Hepatocyte (in vitro differentiated cells): ENCODE measurements at regions not wholly inside any gene's neighbourhood (a gene's known extent, or its start where the extent isn't known, plus 50 kb on each side); places are given as distances from the start of the nearest gene placed in this dataset.

Experiments used
- DNase-seq: peaks from one replicate; pipeline ENCODE4 v3.0.0-alpha.2; 2016; ENCODE audit warnings: low spot score
- H2AFZ ChIP-seq: fragments of 200-600 bp; sonication (generic); 2 replicates; pipeline ENCODE4 v1.6.0; 2016; ENCODE audit warnings: antibody characterized with exemption, mild to moderate bottlenecking
- H3K27ac ChIP-seq: fragments of 200-600 bp; sonication (generic); 2 replicates; pipeline ENCODE4 v1.5.1; 2016; ENCODE audit warnings: mild to moderate bottlenecking
- H3K27me3 ChIP-seq: fragments of 200-600 bp; sonication (generic); 2 replicates; pipeline ENCODE4 v1.6.1; 2016
- H3K36me3 ChIP-seq: fragments of 200-600 bp; sonication (generic); replicated peaks from 2 replicates; pipeline ENCODE4 v1.5.1; 2016; ENCODE audit warnings: low read depth; ENCODE audit not compliant: insufficient read depth
- H3K4me1 ChIP-seq: fragments of 200-600 bp; sonication (generic); 2 replicates; pipeline ENCODE4 v1.5.1; 2016; ENCODE audit warnings: mild to moderate bottlenecking, moderate library complexity; ENCODE audit not compliant: insufficient read depth
- H3K4me2 ChIP-seq: fragments of 200-600 bp; sonication (generic); 2 replicates; pipeline ENCODE4 v1.6.0; 2016
- H3K4me3 ChIP-seq: fragments of 200-600 bp; sonication (generic); 2 replicates; pipeline ENCODE4 v1.5.1; 2016; ENCODE audit warnings: mild to moderate bottlenecking
- H3K79me2 ChIP-seq: fragments of 200-600 bp; sonication (generic); 2 replicates; pipeline ENCODE4 v1.6.0; 2017; ENCODE audit warnings: mild to moderate bottlenecking
- H3K9me2 ChIP-seq: fragments of 200-600 bp; sonication (generic); replicated peaks from 2 replicates; pipeline ENCODE4 v1.6.0; 2017; ENCODE audit warnings: mild to moderate bottlenecking; ENCODE audit not compliant: insufficient read depth
- H3K9me3 ChIP-seq: fragments of 200-600 bp; sonication (generic); 2 replicates; pipeline ENCODE4 v1.5.1; 2016; ENCODE audit warnings: low read depth, mild to moderate bottlenecking
- H4K20me1 ChIP-seq: fragments of 200-600 bp; sonication (generic); 2 replicates; pipeline ENCODE4 v1.6.0; 2016; ENCODE audit warnings: mild to moderate bottlenecking; ENCODE audit not compliant: insufficient read depth, poor library complexity, severe bottlenecking
- CTCF ChIP-seq: fragments of 200-600 bp; sonication (generic); IDR thresholded peaks from 2 replicates; pipeline ENCODE4 v1.5.1; 2016; ENCODE audit warnings: antibody characterized with exemption, mild to moderate bottlenecking; ENCODE audit not compliant: poor library complexity
- EZH2 ChIP-seq: fragments of 200-600 bp; sonication (generic); IDR thresholded peaks from 2 replicates; pipeline ENCODE4 v1.6.1; 2016; ENCODE audit warnings: antibody characterized with exemption, mild to moderate bottlenecking, borderline replicate concordance
- EZH2phosphoT487 ChIP-seq: fragments of 200-600 bp; sonication (generic); IDR thresholded peaks from one replicate; pipeline ENCODE4 v1.6.1; 2018; ENCODE audit warnings: antibody characterized with exemption, mild to moderate bottlenecking, low read depth, moderate library complexity; ENCODE audit not compliant: unreplicated experiment, severe bottlenecking
- WGBS: methylation state at CpG from one replicate; pipeline ENCODE4 v1.1.6; 2016; ENCODE audit warnings: low lambda C conversion rate; ENCODE audit errors: missing lambda C conversion rate; 5-methylcytosine and 5-hydroxymethylcytosine counted together

- no peak overlapping the region for H3K4me2 ChIP-seq
- no peaks in the 10 kb centered on the region for H3K27me3 ChIP-seq
- H3K4me1 ChIP-seq, result no peaks in the 10 kb centered on the region
- no peak overlapping the region for H3K4me3 ChIP-seq
- WGBS, result 79% methylated on average over 8 of the region's 9 CpGs
- H3K27ac ChIP-seq, result no peak overlapping the region
- H3K36me3 ChIP-seq, result no peaks in the 10 kb centered on the region
- no peaks in the 10 kb centered on the region for H3K9me3 ChIP-seq
- H2AFZ ChIP-seq, result no peak overlapping the region
- no peaks in the 10 kb centered on the region for H3K9me2 ChIP-seq
- no peak for DNase-seq
- H4K20me1 ChIP-seq, result no peaks in the 10 kb centered on the region
- H3K79me2 ChIP-seq, result no peaks in the 10 kb centered on the region
- TF ChIP-seq CTCF, result no peak
- TF ChIP-seq EZH2, result no peak
- no peak for TF ChIP-seq EZH2phosphoT487
These were observed 72.4 kb upstream of the POU3F1 start for GRCh38 chr1:38118976-38119375.

DNA sequence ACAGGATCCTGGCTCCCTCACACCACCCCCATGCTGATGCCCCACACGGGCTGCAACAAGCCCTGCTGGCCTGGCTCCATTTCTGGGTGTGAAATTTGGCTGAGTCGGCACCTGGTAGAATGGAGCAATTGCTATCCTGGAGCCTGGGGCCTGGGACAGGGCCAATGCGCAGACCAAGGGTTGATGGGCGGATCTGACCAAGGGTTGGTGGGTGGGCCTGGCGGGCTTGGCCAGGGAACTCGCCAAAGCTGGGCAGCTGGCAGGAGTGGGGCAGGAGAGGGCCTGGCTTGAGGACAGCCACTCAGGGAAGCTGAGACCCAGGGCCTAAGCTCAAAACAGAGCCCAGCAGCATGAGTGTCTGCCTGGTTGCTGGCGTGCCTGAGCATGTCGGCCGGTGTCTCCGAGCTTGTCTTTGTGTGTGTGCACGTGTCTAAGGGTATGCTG is 70.9 kb upstream of the POU3F1 start:
- no peak overlapping the region for H2AFZ ChIP-seq
- H3K79me2 ChIP-seq, result no peaks in the 10 kb centered on the region
- H3K4me3 ChIP-seq, result no peak overlapping the region
- H3K9me2 ChIP-seq, result no peaks in the 10 kb centered on the region
- H3K9me3 ChIP-seq, result no peaks in the 10 kb centered on the region
- no peak overlapping the region for H3K4me2 ChIP-seq
- no peaks in the 10 kb centered on the region for H3K4me1 ChIP-seq
- no peaks in the 10 kb centered on the region for H4K20me1 ChIP-seq
- TF ChIP-seq EZH2phosphoT487 (no peak), EZH2 (no peak), CTCF (no peak)
- H3K36me3 ChIP-seq, result no peaks in the 10 kb centered on the region
- H3K27ac ChIP-seq, result no peak overlapping the region
- no peak for DNase-seq
- H3K27me3 ChIP-seq, result no peaks in the 10 kb centered on the region
- 86% methylated on average over 11 of the region's 11 CpGs for WGBS

DNA sequence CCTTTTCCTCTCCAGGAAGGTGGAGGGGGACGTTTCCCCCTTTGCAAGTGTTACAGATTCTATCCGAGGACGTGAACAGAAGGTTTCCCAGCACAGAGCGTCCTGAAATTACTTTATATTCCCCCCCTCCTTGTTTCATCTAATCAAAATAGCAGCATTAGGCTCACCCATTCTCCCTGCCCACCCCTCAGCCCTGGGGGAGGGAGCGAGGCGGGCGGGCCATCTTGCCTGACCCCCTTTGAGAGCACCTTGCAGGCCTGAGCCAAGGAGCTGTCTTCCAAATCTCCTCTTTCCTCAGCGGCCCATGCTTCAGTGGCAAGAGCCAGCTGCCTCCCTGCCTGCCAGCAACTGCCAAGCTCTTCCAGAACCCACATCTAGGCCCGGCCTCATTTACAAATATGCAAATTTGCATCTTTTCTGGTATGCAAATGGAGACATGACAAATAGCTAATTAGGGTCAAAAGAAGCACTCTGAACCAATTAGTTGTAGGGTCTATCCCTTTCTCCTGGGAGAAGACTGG is 69.1 kb upstream of the POU3F1 start:
- Histone ChIP-seq H3K79me2 (no peaks in the 10 kb centered on the region), H4K20me1 (no peaks in the 10 kb centered on the region), H3K9me2 (no peaks in the 10 kb centered on the region), H3K4me2 (no peak overlapping the region), H3K4me3 (no peak overlapping the region), H3K4me1 (no peaks in the 10 kb centered on the region), H3K27ac (no peak overlapping the region), H3K36me3 (no peaks in the 10 kb centered on the region), H3K9me3 (no peaks in the 10 kb centered on the region), H3K27me3 (no peaks in the 10 kb centered on the region), H2AFZ (no peak overlapping the region)
- DNase-seq, result no peak
- WGBS, result 90% methylated on average over 9 of the region's 9 CpGs
- TF ChIP-seq CTCF, result no peak
- TF ChIP-seq EZH2, result no peak
- TF ChIP-seq EZH2phosphoT487, result no peak

- Histone ChIP-seq H3K27ac (no peak overlapping the region), H3K9me2 (no peaks in the 10 kb centered on the region), H3K36me3 (no peaks in the 10 kb centered on the region), H4K20me1 (no peaks in the 10 kb centered on the region), H2AFZ (no peak overlapping the region), H3K4me2 (no peak overlapping the region), H3K9me3 (no peaks in the 10 kb centered on the region), H3K4me1 (no peaks in the 10 kb centered on the region), H3K79me2 (no peaks in the 10 kb centered on the region), H3K4me3 (no peak overlapping the region), H3K27me3 (no peaks in the 10 kb centered on the region)
- no peak for TF ChIP-seq EZH2
- no peak for TF ChIP-seq EZH2phosphoT487
- no peak for TF ChIP-seq CTCF
- no peak for DNase-seq
- WGBS, result 94% methylated on average over 15 of the region's 15 CpGs
These were observed 68.6 kb upstream of the POU3F1 start for GRCh38 chr1:38115226-38115625.
